ENCODE measurements at regions not wholly inside any gene's neighbourhood (a gene's known extent, or its start where the extent isn't known, plus 50 kb on each side); places are given as distances from the start of the nearest gene placed in this dataset.
"Not testable (repeated sequence)": the region's sequence is repeated elsewhere in the genome, so short reads cannot be mapped to it uniquely, and the experiment has no call there.

GRCh38 chr19:28546148-28546685 is 666.7 kb downstream of the UQCRFS1 start:
- no peak for DNase-seq

- DNase-seq = not testable (repeated sequence)
Measured at GRCh38 chr19:28545397-28545796, 667.6 kb downstream of the UQCRFS1 start.

GRCh38 chr19:28544451-28545261 is 668.3 kb downstream of the UQCRFS1 start:
- DNase-seq = no peak

- no peak for DNase-seq
Measured at GRCh38 chr19:28543244-28543776, 669.6 kb downstream of the UQCRFS1 start.

DNA sequence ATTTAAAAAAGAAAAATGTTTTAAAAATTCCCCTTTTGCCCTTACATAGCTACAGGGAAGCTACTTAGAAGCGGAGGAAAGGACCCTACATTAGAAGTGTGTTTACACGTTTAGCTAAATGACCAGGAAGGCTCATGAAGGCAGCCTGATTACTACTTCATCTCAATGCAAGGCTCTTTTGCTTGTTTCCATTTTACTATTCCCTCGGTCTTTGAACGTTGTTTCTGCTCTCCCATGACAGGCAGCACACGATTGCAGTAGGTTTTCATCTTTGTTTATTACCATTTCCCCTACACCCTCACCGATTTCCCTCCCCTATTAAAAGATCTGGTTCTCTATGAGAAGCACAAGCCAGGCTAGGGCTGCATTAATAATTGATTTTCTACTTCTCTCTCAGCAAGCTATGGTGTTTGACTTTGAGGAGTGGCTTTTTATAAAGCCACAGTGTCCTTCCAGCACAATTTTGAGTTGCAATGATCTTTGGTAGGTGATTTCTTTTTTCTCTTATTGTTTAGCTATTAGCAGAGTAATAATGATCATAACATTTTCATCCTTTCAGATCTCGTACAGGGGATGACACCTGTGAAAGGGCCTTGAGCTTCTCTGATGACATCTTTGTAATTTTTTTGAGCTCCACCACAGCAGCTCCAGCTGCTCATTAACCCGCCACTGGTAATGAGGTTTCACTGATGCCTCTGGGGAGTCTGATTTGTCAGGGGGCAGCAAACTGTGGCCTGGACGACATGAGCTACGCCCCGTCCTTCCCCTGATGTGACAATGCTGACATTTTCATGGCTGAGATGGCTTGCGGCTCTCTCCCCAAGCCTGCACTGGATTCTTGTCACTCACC is 670.3 kb downstream of the UQCRFS1 start:
- DNase-seq = no peak

DNA sequence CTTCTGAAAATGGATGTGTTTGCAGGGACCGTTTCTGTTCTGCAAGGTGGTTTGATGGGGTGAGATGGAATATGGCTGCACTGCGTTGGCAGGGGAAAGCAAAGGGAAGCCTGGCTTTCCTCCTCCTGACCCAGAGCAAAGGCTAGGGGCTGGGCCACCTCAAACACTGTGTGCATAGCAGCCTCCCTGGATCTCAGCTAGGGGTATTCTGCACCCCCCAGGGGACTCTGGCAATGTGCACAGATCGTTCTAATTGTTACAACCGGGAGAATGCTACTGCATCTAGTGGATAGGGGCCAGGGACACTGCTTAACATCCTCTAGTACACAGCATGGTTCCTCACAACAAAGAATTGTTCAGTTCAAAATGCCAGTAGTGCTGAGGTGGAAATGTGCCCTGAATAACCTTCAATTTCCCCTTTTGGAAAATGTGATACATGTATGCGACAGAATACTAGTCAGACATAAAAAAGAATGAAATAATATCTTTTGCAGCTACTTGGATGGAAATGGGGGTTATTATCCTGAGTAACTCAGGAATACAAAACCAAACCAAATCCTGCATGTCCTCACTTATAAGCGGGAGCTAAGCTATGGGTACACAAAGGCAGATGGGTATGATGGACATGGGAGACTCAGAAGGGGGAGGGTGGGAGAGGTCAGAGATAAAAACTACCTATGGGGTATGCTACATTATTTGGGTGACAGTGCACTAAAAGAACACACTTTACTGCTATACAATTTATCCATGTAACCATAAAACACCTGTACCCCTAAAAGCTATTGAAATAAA is 671.2 kb downstream of the UQCRFS1 start:
- DNase-seq = no peak

GRCh38 chr19:28541029-28541428 is 671.9 kb downstream of the UQCRFS1 start:
- no peak for DNase-seq

- DNase-seq = not testable (repeated sequence)
Measured at GRCh38 chr19:28540385-28540784, 672.6 kb downstream of the UQCRFS1 start.

- no peak for DNase-seq
Measured at GRCh38 chr19:28539759-28540158, 673.2 kb downstream of the UQCRFS1 start.

GRCh38 chr19:28538579-28538978 is 674.4 kb downstream of the UQCRFS1 start:
- DNase-seq = not testable (repeated sequence)

DNA sequence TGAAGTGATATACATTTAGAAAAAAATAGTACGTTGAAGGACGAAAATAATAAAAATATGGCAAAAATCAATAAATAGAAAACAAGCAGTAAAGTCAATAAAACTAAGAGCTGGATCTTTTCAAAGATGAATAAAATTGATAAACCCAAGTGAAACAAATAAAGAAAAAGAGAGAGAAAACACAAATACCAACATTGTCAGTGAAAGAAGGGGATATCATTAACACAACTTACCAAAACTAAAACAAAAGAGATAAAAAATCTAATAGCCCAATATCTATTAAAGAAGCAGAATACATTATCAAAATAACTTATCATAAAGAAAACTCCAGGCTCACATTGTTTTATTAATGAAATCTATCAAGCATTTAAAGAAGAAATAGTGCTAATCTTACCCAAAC is 675.1 kb downstream of the UQCRFS1 start:
- DNase-seq = no peak

- no peak for DNase-seq
Measured at GRCh38 chr19:28537079-28537478, 675.9 kb downstream of the UQCRFS1 start.

- no peak for DNase-seq
Measured at GRCh38 chr19:28535352-28535775, 677.6 kb downstream of the UQCRFS1 start.

DNA sequence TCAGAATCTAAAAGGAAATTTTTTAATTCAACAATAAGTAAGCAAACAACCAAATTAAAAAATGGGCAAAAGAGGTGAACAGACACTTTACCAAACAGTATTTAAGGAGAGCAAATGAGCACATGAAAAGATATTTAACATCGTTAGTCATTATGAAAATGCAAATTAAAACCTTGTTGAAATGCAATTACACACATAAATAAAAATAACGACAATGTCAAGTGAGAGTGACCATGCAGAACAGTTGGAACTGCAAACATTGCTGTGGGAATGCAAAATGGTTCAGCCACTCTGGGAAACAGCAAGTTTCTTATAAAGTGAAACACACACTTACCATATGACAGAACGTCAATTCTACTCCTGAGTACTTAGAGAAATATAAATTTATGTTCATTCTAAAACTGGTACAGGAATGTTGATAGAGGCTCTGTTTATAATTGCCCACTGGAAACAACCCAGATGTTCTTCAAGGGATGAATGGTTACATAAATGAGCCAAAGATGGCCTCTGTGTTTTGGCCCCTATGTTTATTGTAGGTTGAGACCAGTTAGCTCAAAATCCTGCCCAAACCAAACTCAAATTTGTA is 678.1 kb downstream of the UQCRFS1 start:
- no peak for DNase-seq

DNA sequence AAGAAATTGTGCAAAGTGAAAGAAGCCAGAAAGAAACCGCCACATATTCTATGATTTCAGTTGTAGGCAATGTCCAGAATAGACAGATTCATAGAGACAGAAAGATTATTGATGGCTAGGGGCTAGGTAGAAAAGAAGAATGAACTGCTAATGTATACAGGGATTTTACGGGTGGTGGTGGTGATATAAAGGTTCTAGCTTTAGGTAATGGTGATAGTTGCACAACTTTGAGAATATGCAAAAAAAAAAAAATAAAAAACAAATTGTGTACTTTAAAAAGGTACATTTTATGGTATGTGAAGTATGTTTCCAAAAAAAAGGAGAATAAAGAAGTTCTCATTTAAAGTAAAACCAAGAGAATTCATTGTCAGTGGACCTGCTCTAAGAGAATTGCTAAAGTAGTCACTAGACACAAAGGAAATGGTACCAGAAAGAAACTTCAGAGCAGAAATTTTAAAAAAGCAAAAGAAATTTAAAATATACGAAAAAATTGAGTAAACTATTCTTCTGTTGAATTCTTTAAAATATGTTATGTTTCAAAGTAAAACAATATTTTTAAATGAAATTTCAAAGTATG is 680.1 kb downstream of the UQCRFS1 start:
- no peak for DNase-seq

DNA sequence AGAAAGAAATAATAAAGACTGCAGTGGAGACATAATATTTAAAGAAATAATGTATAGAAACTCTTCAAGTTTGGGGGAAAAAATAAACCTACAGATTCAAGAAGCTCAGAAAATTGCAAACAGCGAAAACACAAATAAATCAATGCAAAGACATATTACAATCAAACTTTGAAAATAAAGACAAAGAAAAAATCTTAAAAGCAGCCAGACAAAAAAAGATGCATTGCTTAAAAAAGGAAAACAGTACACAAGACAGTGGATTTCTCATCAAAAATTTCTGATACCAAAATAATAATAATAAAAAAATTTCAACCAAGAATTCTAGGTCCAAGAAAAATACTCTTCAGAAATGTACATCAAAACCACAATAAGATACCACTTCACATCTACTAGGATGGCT is 681.0 kb downstream of the UQCRFS1 start:
- no peak for DNase-seq

GRCh38 chr19:28530406-28531035 is 682.4 kb downstream of the UQCRFS1 start:
- DNase-seq = no peak

DNA sequence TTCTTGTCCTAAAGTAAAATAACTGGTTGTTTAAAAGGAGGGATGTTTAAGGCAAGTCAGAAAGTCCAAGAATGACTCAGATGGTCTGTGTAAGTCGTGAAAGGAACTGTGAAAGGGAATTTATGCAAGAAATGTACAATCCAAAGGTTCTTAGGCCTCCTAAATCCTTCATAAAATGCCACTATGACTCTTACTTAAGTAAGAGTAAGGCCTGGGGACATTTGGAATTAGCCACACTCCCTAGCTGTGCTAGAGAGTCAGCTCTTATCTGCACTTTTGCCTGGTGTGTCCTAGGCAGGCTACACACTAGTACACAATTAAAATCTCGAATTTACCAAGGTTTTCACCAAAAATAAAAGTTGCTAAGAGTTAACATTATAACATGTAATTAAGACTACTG is 686.9 kb downstream of the UQCRFS1 start:
- DNase-seq = no peak

DNA sequence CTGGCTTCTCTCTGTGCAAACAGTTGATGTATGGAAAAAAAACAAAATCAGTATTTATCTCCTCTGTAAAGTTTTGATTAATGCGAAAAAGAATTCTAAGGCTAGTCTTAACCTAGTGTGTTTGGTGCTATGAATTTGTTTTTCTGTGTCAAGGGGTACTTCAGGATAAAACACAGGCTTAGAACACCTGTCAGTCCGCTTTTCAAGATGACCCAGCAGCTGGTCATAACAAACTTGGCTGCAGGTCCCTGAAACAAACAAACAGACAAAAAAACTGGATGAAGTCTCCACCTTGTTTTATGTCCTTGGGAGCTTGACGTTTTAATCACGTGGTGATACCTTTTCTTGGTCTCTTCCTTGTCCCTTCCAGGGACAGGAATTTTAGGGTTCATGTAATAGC is 689.3 kb downstream of the UQCRFS1 start:
- DNase-seq = no peak

DNA sequence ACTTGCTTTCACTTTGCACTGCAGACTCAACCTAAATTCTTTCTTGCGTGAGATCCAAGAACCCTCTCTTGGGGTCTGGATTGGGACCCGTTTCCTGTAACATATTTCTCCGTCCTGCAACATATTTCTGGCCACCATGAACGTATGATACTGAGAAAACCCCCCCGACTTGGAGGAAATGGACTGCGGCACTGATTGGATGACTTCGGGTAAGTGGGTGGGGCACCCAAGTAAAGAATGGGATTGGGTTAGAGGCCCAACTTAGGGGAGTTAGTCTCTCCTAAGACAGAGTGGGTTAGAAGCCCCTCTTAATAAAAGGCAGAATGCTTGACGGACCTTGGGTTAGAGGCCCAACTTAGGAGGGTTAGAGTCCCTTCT is 690.4 kb downstream of the UQCRFS1 start:
- DNase-seq = no peak
